ENCODE measurements at regions not wholly inside any gene's neighbourhood (a gene's known extent, or its start where the extent isn't known, plus 50 kb on each side); places are given as distances from the start of the nearest gene placed in this dataset.

GRCh38 chr5:68352166-68352565, 136.6 kb downstream of the PIK3R1 start:
- Mint-ChIP-seq H3K36me3 (peaks cover 4% of the 10 kb centered on the region), H3K27me3 (no peaks in the 10 kb centered on the region), H3K4me1 (ENCODE audit: low read depth) (no peaks in the 10 kb centered on the region), H3K9me3 (ENCODE audit: low read depth) (peaks cover 7% of the 10 kb centered on the region), H3K4me3 (no peak overlapping the region), H3K27ac (no peak overlapping the region)

GRCh38 chr5:68353605-68354004, 138.0 kb downstream of the PIK3R1 start:
- Mint-ChIP-seq H3K27ac (no peak overlapping the region), H3K27me3 (no peaks in the 10 kb centered on the region)

GRCh38 chr5:68354315-68354714, 138.8 kb downstream of the PIK3R1 start:
- Mint-ChIP-seq H3K4me1 (ENCODE audit: low read depth) (no peaks in the 10 kb centered on the region), H3K4me3 (no peak overlapping the region), H3K36me3 (no peaks in the 10 kb centered on the region), H3K9me3 (ENCODE audit: low read depth) (no peaks in the 10 kb centered on the region), H3K27ac (no peak overlapping the region), H3K27me3 (no peaks in the 10 kb centered on the region)

More at GRCh38 chr5:68353605-68354004, 138.0 kb downstream of the PIK3R1 start:
- H3K9me3 Mint-ChIP-seq (ENCODE audit: low read depth) = no peaks in the 10 kb centered on the region
- H3K36me3 Mint-ChIP-seq = no peaks in the 10 kb centered on the region
- H3K4me1 Mint-ChIP-seq (ENCODE audit: low read depth) = no peaks in the 10 kb centered on the region
- H3K4me3 Mint-ChIP-seq = no peak overlapping the region

GRCh38 chr5:68356216-68356615, 140.7 kb downstream of the PIK3R1 start:
- H3K27me3 Mint-ChIP-seq = no peaks in the 10 kb centered on the region
- H3K4me3 Mint-ChIP-seq = no peak overlapping the region
- H3K36me3 Mint-ChIP-seq = no peaks in the 10 kb centered on the region
- no peaks in the 10 kb centered on the region for H3K4me1 Mint-ChIP-seq (ENCODE audit: low read depth)
- H3K9me3 Mint-ChIP-seq (ENCODE audit: low read depth) = no peaks in the 10 kb centered on the region
- H3K27ac Mint-ChIP-seq = no peak overlapping the region

GRCh38 chr5:68356623-68357022, 141.1 kb downstream of the PIK3R1 start:
- Mint-ChIP-seq H3K9me3 (ENCODE audit: low read depth) (no peaks in the 10 kb centered on the region), H3K27me3 (no peaks in the 10 kb centered on the region), H3K27ac (no peak overlapping the region), H3K4me3 (no peak overlapping the region), H3K36me3 (no peaks in the 10 kb centered on the region), H3K4me1 (ENCODE audit: low read depth) (no peaks in the 10 kb centered on the region)

GRCh38 chr5:68359699-68360098, 144.1 kb downstream of the PIK3R1 start:
- Mint-ChIP-seq H3K9me3 (ENCODE audit: low read depth) (no peaks in the 10 kb centered on the region), H3K27me3 (no peaks in the 10 kb centered on the region), H3K36me3 (peaks cover 4% of the 10 kb centered on the region), H3K27ac (no peak overlapping the region), H3K4me1 (ENCODE audit: low read depth) (no peaks in the 10 kb centered on the region), H3K4me3 (no peak overlapping the region)

GRCh38 chr5:68362331-68362730, 146.8 kb downstream of the PIK3R1 start:
- H3K27ac Mint-ChIP-seq = no peak overlapping the region
- peaks cover 4% of the 10 kb centered on the region for H3K36me3 Mint-ChIP-seq
- H3K4me1 Mint-ChIP-seq (ENCODE audit: low read depth) = peaks cover 4% of the 10 kb centered on the region
- no peaks in the 10 kb centered on the region for H3K27me3 Mint-ChIP-seq
- no peak overlapping the region for H3K4me3 Mint-ChIP-seq
- H3K9me3 Mint-ChIP-seq (ENCODE audit: low read depth) = no peaks in the 10 kb centered on the region

GRCh38 chr5:68365889-68366288, 150.3 kb downstream of the PIK3R1 start:
- Mint-ChIP-seq H3K4me3 (no peak overlapping the region), H3K4me1 (ENCODE audit: low read depth) (peaks cover 31% of the 10 kb centered on the region), H3K27ac (no peak overlapping the region), H3K9me3 (ENCODE audit: low read depth) (no peaks in the 10 kb centered on the region), H3K27me3 (no peaks in the 10 kb centered on the region), H3K36me3 (peaks cover 6% of the 10 kb centered on the region)

- Mint-ChIP-seq H3K36me3 (peaks cover 6% of the 10 kb centered on the region), H3K27ac (no peak overlapping the region), H3K9me3 (ENCODE audit: low read depth) (no peaks in the 10 kb centered on the region), H3K4me1 (ENCODE audit: low read depth) (peaks cover 31% of the 10 kb centered on the region), H3K27me3 (no peaks in the 10 kb centered on the region), H3K4me3 (no peak overlapping the region)
Observed at GRCh38 chr5:68367287-68367686, 151.7 kb downstream of the PIK3R1 start.

GRCh38 chr5:68367717-68368116, 152.2 kb downstream of the PIK3R1 start:
- H3K4me1 Mint-ChIP-seq (ENCODE audit: low read depth) = peaks cover 31% of the 10 kb centered on the region
- H3K27me3 Mint-ChIP-seq = no peaks in the 10 kb centered on the region
- no peaks in the 10 kb centered on the region for H3K9me3 Mint-ChIP-seq (ENCODE audit: low read depth)
- H3K4me3 Mint-ChIP-seq = no peak overlapping the region
- H3K36me3 Mint-ChIP-seq = peaks cover 7% of the 10 kb centered on the region
- no peak overlapping the region for H3K27ac Mint-ChIP-seq

GRCh38 chr5:68368311-68369022, 152.9 kb downstream of the PIK3R1 start:
- Mint-ChIP-seq H3K4me1 (ENCODE audit: low read depth) (peaks cover 31% of the 10 kb centered on the region), H3K27ac (peak overlapping the region; percentile 8), H3K4me3 (peak overlapping the region; percentile 27), H3K27me3 (no peaks in the 10 kb centered on the region), H3K36me3 (peaks cover 6% of the 10 kb centered on the region), H3K9me3 (ENCODE audit: low read depth) (no peaks in the 10 kb centered on the region)

GRCh38 chr5:68369023-68369359, 153.4 kb downstream of the PIK3R1 start:
- no peaks in the 10 kb centered on the region for H3K27me3 Mint-ChIP-seq
- peaks cover 31% of the 10 kb centered on the region for H3K4me1 Mint-ChIP-seq (ENCODE audit: low read depth)
- peaks cover 5% of the 10 kb centered on the region for H3K36me3 Mint-ChIP-seq
- H3K27ac Mint-ChIP-seq = peak overlapping the region; percentile 8
- peak overlapping the region; percentile 27 for H3K4me3 Mint-ChIP-seq
- no peaks in the 10 kb centered on the region for H3K9me3 Mint-ChIP-seq (ENCODE audit: low read depth)

GRCh38 chr5:68369457-68370125, 154.0 kb downstream of the PIK3R1 start:
- Mint-ChIP-seq H3K4me1 (ENCODE audit: low read depth) (peaks cover 31% of the 10 kb centered on the region), H3K27me3 (no peaks in the 10 kb centered on the region), H3K27ac (peak overlapping the region; percentile 36), H3K9me3 (ENCODE audit: low read depth) (no peaks in the 10 kb centered on the region), H3K4me3 (peak overlapping the region; percentile 65), H3K36me3 (peaks cover 5% of the 10 kb centered on the region)

- H3K9me3 Mint-ChIP-seq (ENCODE audit: low read depth) = no peaks in the 10 kb centered on the region
- H3K36me3 Mint-ChIP-seq = peaks cover 5% of the 10 kb centered on the region
- H3K4me1 Mint-ChIP-seq (ENCODE audit: low read depth) = peaks cover 31% of the 10 kb centered on the region
- no peak overlapping the region for H3K27ac Mint-ChIP-seq
- H3K4me3 Mint-ChIP-seq = no peak overlapping the region
- H3K27me3 Mint-ChIP-seq = no peaks in the 10 kb centered on the region
Observed at GRCh38 chr5:68370196-68370595, 154.6 kb downstream of the PIK3R1 start.

- Mint-ChIP-seq H3K4me1 (ENCODE audit: low read depth) (peaks cover 27% of the 10 kb centered on the region), H3K36me3 (peaks cover 5% of the 10 kb centered on the region), H3K9me3 (ENCODE audit: low read depth) (no peaks in the 10 kb centered on the region), H3K4me3 (no peak overlapping the region), H3K27ac (no peak overlapping the region), H3K27me3 (no peaks in the 10 kb centered on the region)
Observed at GRCh38 chr5:68371607-68372006, 156.1 kb downstream of the PIK3R1 start.

- H3K27me3 Mint-ChIP-seq = no peaks in the 10 kb centered on the region
- H3K9me3 Mint-ChIP-seq (ENCODE audit: low read depth) = no peaks in the 10 kb centered on the region
- H3K36me3 Mint-ChIP-seq = peaks cover 5% of the 10 kb centered on the region
- H3K4me3 Mint-ChIP-seq = no peak overlapping the region
- H3K27ac Mint-ChIP-seq = no peak overlapping the region
- peaks cover 27% of the 10 kb centered on the region for H3K4me1 Mint-ChIP-seq (ENCODE audit: low read depth)
Observed at GRCh38 chr5:68372161-68372560, 156.6 kb downstream of the PIK3R1 start.
